ENCODE measurements at regions not wholly inside any gene's neighbourhood (a gene's known extent, or its start where the extent isn't known, plus 50 kb on each side); places are given as distances from the start of the nearest gene placed in this dataset.
A peak's percentile ranks its signal among the peaks of the same experiment; 100 is the strongest.
"Not testable (repeated sequence)": the region's sequence is repeated elsewhere in the genome, so short reads cannot be mapped to it uniquely, and the experiment has no call there.

GRCh38 chr5:62777081-62777480 lies 198.5 kb downstream of the LRRC70 start:
- DNase-seq = not testable (repeated sequence)

GRCh38 chr5:62776592-62776991 lies 198.0 kb downstream of the LRRC70 start:
- DNase-seq = not testable (repeated sequence)

GRCh38 chr5:62773460-62773859 lies 194.8 kb downstream of the LRRC70 start:
- DNase-seq = no peak

GRCh38 chr5:62771341-62771740 lies 192.7 kb downstream of the LRRC70 start:
- DNase-seq = peak; percentile 64

- no peak for DNase-seq
Measured at GRCh38 chr5:62767650-62768049, 189.0 kb downstream of the LRRC70 start.

- DNase-seq = no peak
Measured at GRCh38 chr5:62767077-62767476, 188.5 kb downstream of the LRRC70 start.

- no peak for DNase-seq
Measured at GRCh38 chr5:62762503-62762902, 183.9 kb downstream of the LRRC70 start.

GRCh38 chr5:62757686-62758085 lies 179.1 kb downstream of the LRRC70 start:
- DNase-seq = not testable (repeated sequence)

GRCh38 chr5:62752998-62753367 lies 174.4 kb downstream of the LRRC70 start:
- not testable (repeated sequence) for DNase-seq

GRCh38 chr5:62752056-62752997 lies 173.7 kb downstream of the LRRC70 start:
- not testable (repeated sequence) for DNase-seq

GRCh38 chr5:62742207-62742606 lies 163.6 kb downstream of the LRRC70 start:
- no peak for DNase-seq

- DNase-seq = no peak
Measured at GRCh38 chr5:62741761-62742160, 163.1 kb downstream of the LRRC70 start.

- DNase-seq = no peak
Measured at GRCh38 chr5:62737766-62738165, 159.1 kb downstream of the LRRC70 start.

- DNase-seq = no peak
Measured at GRCh38 chr5:62732677-62733121, 154.1 kb downstream of the LRRC70 start.

GRCh38 chr5:62731022-62731421 lies 152.4 kb downstream of the LRRC70 start:
- no peak for DNase-seq

- no peak for DNase-seq
Measured at GRCh38 chr5:62729675-62730074, 151.1 kb downstream of the LRRC70 start.

GRCh38 chr5:62727861-62728260 lies 149.2 kb downstream of the LRRC70 start:
- no peak for DNase-seq

- no peak for DNase-seq
Measured at GRCh38 chr5:62727184-62727583, 148.6 kb downstream of the LRRC70 start.

- no peak for DNase-seq
Measured at GRCh38 chr5:62722360-62722759, 143.7 kb downstream of the LRRC70 start.

GRCh38 chr5:62720031-62720441 lies 141.4 kb downstream of the LRRC70 start:
- peak; percentile 61 for DNase-seq

GRCh38 chr5:62719061-62719720 lies 140.6 kb downstream of the LRRC70 start:
- no peak for DNase-seq

GRCh38 chr5:62718324-62718723 lies 139.7 kb downstream of the LRRC70 start:
- DNase-seq = no peak

- peak; percentile 35 for DNase-seq
Measured at GRCh38 chr5:62717301-62717933, 138.8 kb downstream of the LRRC70 start.
